ENCODE measurements at regions not wholly inside any gene's neighbourhood (a gene's known extent, or its start where the extent isn't known, plus 50 kb on each side); places are given as distances from the start of the nearest gene placed in this dataset.

DNA sequence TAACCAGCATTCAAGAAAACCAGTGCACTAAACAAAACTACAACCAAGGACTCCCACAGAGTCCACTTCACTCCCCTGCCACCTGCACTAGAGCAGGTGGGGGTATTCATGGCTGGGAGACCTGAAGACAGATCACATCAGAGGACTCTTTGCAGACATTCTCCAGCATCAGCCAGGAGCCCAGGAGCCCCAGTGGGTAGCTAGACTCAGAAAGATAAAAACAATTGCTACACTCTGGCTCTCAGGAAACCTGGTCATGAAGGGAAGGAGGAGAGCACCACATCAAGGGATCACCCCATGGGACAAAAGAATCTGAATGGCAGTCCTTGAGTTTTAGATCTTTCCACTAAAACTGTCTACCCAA is 472.1 kb downstream of the PLPP3 start:
- no peak for DNase-seq (ENCODE audit: low spot score)
- TF ChIP-seq, protein P1, sequence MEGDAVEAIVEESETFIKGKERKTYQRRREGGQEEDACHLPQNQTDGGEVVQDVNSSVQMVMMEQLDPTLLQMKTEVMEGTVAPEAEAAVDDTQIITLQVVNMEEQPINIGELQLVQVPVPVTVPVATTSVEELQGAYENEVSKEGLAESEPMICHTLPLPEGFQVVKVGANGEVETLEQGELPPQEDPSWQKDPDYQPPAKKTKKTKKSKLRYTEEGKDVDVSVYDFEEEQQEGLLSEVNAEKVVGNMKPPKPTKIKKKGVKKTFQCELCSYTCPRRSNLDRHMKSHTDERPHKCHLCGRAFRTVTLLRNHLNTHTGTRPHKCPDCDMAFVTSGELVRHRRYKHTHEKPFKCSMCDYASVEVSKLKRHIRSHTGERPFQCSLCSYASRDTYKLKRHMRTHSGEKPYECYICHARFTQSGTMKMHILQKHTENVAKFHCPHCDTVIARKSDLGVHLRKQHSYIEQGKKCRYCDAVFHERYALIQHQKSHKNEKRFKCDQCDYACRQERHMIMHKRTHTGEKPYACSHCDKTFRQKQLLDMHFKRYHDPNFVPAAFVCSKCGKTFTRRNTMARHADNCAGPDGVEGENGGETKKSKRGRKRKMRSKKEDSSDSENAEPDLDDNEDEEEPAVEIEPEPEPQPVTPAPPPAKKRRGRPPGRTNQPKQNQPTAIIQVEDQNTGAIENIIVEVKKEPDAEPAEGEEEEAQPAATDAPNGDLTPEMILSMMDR (IDR thresholded peaks at IDR 0.05; ENCODE audit: extremely low read depth, missing control alignments) = no peak

DNA sequence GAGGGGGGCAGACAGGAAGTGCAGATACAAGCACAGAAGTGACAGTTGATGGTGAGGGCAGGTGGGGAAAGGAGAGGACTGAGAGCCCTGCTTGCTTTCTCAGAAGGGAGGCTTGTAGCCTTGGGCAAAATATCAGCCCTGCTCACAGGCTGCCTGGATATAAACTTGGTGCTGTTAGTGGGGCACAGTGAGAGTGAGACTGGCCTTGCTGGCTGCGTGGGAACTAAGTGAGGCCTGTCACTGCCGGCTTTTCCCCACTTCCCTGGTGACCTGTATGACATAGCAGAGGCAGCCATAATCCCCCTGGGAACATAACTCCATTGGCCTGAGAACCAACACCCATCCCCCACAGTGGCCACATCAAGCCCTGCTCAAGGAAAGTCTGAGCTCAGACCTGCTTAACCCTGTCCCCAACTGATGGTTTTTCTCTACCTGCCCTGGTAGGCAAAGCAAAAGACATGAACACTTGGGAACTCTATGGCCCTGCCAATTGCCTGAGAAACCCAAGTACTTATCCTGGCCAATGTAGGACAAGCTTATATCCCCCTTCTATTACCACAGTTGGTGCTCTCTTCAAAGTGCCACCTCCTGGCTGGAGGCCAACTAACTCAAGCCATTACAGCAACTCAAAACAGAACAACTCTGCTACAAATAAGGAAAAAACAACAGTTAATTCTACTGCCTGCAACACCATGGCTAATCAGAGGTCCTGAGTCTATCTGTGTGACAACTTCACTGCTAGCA is 472.7 kb downstream of the PLPP3 start:
- no peak for DNase-seq (ENCODE audit: low spot score)
- TF ChIP-seq, protein P1 (IDR thresholded peaks at IDR 0.05; ENCODE audit: extremely low read depth, missing control alignments) = no peak

DNA sequence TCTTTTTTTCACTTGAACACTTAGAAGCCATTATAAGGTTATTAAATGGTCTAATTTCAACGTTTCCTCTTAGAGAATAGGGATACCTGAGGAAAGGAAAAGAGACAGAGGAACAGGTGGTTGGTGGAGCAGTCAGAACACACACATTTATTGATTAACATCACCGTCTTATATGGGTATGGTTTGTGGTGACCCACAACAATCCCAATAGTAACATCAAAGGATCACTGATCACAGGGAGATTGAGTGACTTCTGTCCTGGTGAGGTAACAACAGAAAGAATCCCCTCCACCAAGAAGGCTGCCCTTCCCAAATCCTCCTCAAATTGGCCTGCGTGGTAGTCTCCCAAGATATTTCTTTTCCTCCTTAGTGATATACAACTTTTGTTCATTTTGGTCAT is 474.0 kb downstream of the PLPP3 start:
- TF ChIP-seq, protein P1 (IDR thresholded peaks at IDR 0.05; ENCODE audit: extremely low read depth, missing control alignments) = no peak
- no peak for DNase-seq (ENCODE audit: low spot score)

DNA sequence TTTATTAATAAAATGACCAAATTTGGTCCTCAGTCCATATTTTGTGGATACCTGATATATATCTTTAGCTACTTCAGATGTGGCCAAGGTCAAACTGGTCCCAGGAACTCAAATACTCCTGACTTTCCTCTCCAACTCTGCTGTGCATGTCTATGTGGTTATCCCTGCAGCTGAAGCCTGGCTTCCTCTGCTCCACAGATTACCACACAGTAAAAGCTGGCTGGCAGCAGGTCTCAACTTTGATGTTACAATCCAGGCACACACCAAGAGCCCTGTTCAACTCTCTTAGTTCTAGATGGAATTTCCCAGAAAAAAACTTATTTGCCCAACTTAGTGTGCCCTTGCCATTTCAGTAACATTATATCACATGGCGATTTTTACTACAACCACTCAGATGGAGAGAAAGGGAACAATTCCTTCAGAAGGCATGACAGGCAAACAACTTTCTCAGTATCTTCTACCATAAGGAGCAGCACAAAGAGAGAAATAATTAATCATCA is 479.5 kb downstream of the PLPP3 start:
- DNase-seq (ENCODE audit: low spot score) = no peak
- TF ChIP-seq, protein P1 (IDR thresholded peaks at IDR 0.05; ENCODE audit: extremely low read depth, missing control alignments) = no peak

DNA sequence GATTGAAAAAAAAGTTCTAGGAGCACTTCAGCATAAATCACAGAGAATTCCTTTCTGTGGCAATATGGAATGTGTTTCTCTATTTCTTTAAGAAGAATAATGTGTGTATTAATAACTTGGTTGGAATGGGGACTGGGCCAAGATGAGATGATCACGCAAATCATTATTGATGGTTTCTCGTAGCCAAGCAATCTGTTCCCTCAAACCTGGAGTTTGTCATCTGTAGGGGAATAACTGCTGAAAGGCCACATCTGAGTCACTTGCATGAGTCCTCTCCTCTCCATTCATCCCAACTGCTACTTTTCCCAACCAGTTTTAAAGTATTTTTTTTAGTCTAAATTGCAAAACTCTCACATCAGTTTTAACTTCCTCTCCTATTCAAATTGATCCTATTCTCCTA is 480.4 kb downstream of the PLPP3 start:
- DNase-seq (ENCODE audit: low spot score) = no peak
- TF ChIP-seq, protein P1 (IDR thresholded peaks at IDR 0.05; ENCODE audit: extremely low read depth, missing control alignments) = no peak

DNA sequence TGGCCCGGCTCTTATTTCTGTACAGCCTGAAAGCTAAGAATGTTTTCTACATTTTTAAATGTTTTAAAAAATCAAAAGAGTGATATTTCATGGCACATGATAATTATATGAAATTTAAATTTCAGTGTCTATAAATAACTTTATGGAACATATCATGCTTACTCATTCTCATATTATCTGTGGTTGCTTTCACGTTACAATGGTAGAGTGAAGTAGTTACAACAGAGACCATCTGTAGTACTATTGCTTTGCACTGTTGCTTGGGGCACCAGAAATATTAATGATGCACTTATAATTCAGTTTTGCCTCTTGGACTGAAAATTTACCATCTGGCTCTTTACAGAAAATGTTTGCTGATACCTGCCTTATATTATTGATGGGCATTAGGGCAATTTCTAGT is 481.6 kb downstream of the PLPP3 start:
- TF ChIP-seq, protein P1 (IDR thresholded peaks at IDR 0.05; ENCODE audit: extremely low read depth, missing control alignments) = no peak
- DNase-seq (ENCODE audit: low spot score) = no peak

DNA sequence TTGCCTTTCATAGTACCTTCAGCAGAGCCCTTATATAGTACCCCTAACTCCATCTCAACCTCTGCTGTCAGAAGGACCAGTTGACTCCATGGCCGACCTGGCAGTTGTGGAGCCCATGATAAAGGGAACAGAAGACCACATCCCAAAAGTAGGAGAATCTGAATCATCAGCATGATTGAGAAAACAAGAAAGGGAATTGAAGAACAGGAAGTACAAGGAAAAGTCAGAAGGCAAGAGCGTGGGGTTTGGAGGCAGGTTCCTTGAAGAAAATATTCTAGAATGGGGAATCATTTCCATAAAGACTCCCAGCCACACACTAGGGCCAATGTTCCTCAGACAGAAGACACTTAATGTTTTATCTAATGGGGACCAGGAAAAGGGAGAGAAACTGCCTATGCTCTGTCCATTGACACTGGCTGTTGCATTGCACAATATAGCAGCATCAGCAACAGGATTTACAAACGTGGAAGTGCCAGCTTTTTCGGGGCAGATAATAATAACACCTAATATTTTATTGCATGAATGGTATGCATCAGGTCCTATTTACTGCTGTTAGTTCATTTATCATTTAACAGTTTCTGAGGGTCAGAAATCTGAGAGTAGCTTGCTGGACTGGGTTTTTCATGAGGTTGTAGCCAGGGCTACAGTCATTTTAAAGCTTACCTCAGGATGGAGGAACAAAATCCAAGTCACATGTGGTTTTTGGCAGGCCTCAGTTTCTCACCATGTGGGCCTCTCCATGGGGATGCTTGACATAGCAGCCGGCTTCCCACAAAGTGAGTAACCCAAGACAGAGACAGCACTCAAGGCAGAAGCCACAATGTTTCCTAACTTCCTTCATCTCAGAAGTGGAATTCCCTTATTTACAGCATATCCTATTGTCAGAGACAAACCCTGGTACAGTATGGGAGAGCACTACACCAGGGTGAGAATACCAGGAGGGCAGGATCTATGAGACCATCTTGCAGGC is 483.4 kb downstream of the PLPP3 start:
- no peak for DNase-seq (ENCODE audit: low spot score)
- TF ChIP-seq, protein P1 (IDR thresholded peaks at IDR 0.05; ENCODE audit: extremely low read depth, missing control alignments) = no peak

All from GM20000 (cell line).